Stomach (tissue), 8 donors: ENCODE measurements at regions not wholly inside any gene's neighbourhood (a gene's known extent, or its start where the extent isn't known, plus 50 kb on each side); places are given as distances from the start of the nearest gene placed in this dataset.

Source experiments
- DNase-seq, 2 donors: peaks; one replicate each; pipeline versions ENCODE4 v3.0.0 to v3.0.0-alpha.2; 2013 to 2019
- H3K27ac ChIP-seq, 5 donors: fragments of 200-600 bp in 4 of 5; sonication (generic) in 4 of 5; one replicate each; pipeline ENCODE4 v1.5.1; 2013 to 2019; ENCODE audit warnings: mild to moderate bottlenecking in 1 of 5, moderate library complexity in 1 of 5
- H3K27me3 ChIP-seq, 3 donors: fragments of 200-600 bp; sonication (generic); one replicate each; pipeline ENCODE4 v1.5.1; 2017 to 2019; ENCODE audit warnings: mixed run types in 1 of 3
- H3K36me3 ChIP-seq, 4 donors: fragments of 200-600 bp; sonication (generic); 1 replicate in 3 of 4; 2 replicates in 1 of 4; pipeline ENCODE4 v1.5.1; 2016 to 2019
- H3K4me1 ChIP-seq, 4 donors: fragments of 200-600 bp; sonication (generic); one replicate each; pipeline ENCODE4 v1.5.1; 2016 to 2019
- H3K4me3 ChIP-seq, 4 donors: fragments of 200-600 bp; sonication (generic) in 3 of 4; one replicate each; pipeline ENCODE4 v1.5.1; 2016 to 2019; ENCODE audit warnings: mild to moderate bottlenecking in 1 of 4
- H3K9me3 ChIP-seq, 4 donors: fragments of 200-600 bp; sonication (generic); one replicate each; pipeline ENCODE4 v1.5.1; 2016 to 2019
- EP300 ChIP-seq: sonication (generic); formaldehyde crosslinking; IDR thresholded peaks from one replicate; pipeline ENCODE4 v1.6.1; 2017; ENCODE audit warnings: antibody characterized with exemption
- POLR2A ChIP-seq, 4 donors: fragments of 450-650 bp; IDR thresholded peaks; one replicate each; pipeline ENCODE4 v1.6.1; 2016; ENCODE audit warnings: antibody characterized with exemption in 4 of 4, control low read depth in 2 of 4, mild to moderate bottlenecking in 1 of 4, moderate library complexity in 1 of 4
- POLR2AphosphoS5 ChIP-seq, 3 donors: sonication (generic); formaldehyde crosslinking; IDR thresholded peaks; one replicate each; pipeline ENCODE4 v1.6.1; 2016; ENCODE audit warnings: antibody characterized with exemption in 3 of 3
- WGBS, 5 donors: extraction: QIAGEN DNeasy Blood & Tissue Kit in 3 of 5; methylation state at CpG; one replicate each; pipeline versions ENCODE4 v1.1.5 to v1.1.7; 2013 to 2018; 5-methylcytosine and 5-hydroxymethylcytosine counted together
- intact Hi-C: fragments of 100-400 bp; cut with DNase I; formaldehyde crosslinking; loops from one replicate; pipeline ENCODE4 v1.15.1; 2023; ENCODE audit warnings: low total_unique reads
- TF ChIP-seq, protein P1 (sequence below), 7 experiments: fragments of 450-650 bp in 4 of 7; fragments of 200-600 bp in 3 of 7; sonication (generic) in 3 of 7; IDR thresholded peaks; one replicate each; pipeline ENCODE4 v1.5.1; 2016 to 2019; ENCODE audit warnings: antibody characterized with exemption in 7 of 7, control low read depth in 2 of 7, mild to moderate bottlenecking in 1 of 7
- donor health status: healthy with polysubstance abuse.
- donor health status: Bipolar disorder and iron deficiency.
- donor health status: healthy.

DNA sequence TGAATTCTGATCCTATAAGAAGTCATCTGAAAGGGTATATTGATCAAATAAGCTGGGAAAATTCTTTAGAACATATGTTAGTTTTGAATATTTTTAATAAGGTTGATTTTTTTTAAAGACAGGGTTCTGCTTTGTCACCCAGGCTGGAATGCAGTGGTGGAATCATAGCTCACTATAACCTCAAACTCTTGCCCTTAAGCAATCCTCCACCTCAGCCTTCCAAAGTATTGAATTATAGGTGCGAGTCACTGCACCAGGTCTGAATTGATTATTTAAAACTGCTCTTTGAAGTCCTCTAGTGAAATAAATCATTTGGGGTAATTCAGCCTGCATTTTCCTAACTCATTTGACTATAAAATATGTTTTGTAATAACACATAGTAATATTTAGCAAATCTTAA lies 812.3 kb downstream of the PDHA2 start:
- Histone ChIP-seq H3K27ac (no peak overlapping the region), H3K27me3 (no peaks in the 10 kb centered on the region), H3K9me3 (peaks cover 0 to 11% (median 0%) of the 10 kb centered on the region in 4 donors), H3K4me3 (no peak overlapping the region), H3K36me3 (no peaks in the 10 kb centered on the region), H3K4me1 (no peaks in the 10 kb centered on the region)
- WGBS, 5 donors = 77 to 93% (median 87%) methylated on average over 1 of the region's 1 CpG
- TF ChIP-seq EP300 (no peak), POLR2A (IDR thresholded peaks at IDR 0.05) (no peak), POLR2AphosphoS5 (IDR thresholded peaks at IDR 0.05) (no peak)
- intact Hi-C loops = no loop called here
- DNase-seq = no peak

GRCh38 chr4:96652821-96653220 lies 812.9 kb downstream of the PDHA2 start:
- Histone ChIP-seq H3K36me3 (no peaks in the 10 kb centered on the region), H3K4me1 (no peaks in the 10 kb centered on the region), H3K9me3 (peaks cover 0 to 11% (median 0%) of the 10 kb centered on the region in 4 donors), H3K4me3 (no peak overlapping the region), H3K27ac (no peak overlapping the region), H3K27me3 (no peaks in the 10 kb centered on the region)
- intact Hi-C loops = no loop called here
- DNase-seq = no peak
- 94 to 99% (median 96%) methylated on average over 7 of the region's 7 CpGs for WGBS, 5 donors
- TF ChIP-seq, protein P1, sequence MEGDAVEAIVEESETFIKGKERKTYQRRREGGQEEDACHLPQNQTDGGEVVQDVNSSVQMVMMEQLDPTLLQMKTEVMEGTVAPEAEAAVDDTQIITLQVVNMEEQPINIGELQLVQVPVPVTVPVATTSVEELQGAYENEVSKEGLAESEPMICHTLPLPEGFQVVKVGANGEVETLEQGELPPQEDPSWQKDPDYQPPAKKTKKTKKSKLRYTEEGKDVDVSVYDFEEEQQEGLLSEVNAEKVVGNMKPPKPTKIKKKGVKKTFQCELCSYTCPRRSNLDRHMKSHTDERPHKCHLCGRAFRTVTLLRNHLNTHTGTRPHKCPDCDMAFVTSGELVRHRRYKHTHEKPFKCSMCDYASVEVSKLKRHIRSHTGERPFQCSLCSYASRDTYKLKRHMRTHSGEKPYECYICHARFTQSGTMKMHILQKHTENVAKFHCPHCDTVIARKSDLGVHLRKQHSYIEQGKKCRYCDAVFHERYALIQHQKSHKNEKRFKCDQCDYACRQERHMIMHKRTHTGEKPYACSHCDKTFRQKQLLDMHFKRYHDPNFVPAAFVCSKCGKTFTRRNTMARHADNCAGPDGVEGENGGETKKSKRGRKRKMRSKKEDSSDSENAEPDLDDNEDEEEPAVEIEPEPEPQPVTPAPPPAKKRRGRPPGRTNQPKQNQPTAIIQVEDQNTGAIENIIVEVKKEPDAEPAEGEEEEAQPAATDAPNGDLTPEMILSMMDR (IDR thresholded peaks at IDR 0.05) = no peak
- no peak for TF ChIP-seq POLR2AphosphoS5 (IDR thresholded peaks at IDR 0.05)
- no peak for TF ChIP-seq EP300
- TF ChIP-seq POLR2A (IDR thresholded peaks at IDR 0.05) = no peak

- TF ChIP-seq, protein P1 (IDR thresholded peaks at IDR 0.05) = no peak
- TF ChIP-seq POLR2A (IDR thresholded peaks at IDR 0.05) (no peak), EP300 (no peak), POLR2AphosphoS5 (IDR thresholded peaks at IDR 0.05) (no peak)
- H3K4me1 ChIP-seq = no peaks in the 10 kb centered on the region
- WGBS, 5 donors = 90 to 96% (median 94%) methylated on average over 5 to 6 of the region's 6 CpGs
- intact Hi-C loops = no loop called here
- no peak for DNase-seq
- H3K27me3 ChIP-seq = no peaks in the 10 kb centered on the region
- H3K9me3 ChIP-seq = peaks cover 0 to 11% (median 0%) of the 10 kb centered on the region in 4 donors
- H3K4me3 ChIP-seq = no peak overlapping the region
- H3K36me3 ChIP-seq = no peaks in the 10 kb centered on the region
- H3K27ac ChIP-seq = no peak overlapping the region
Observed at GRCh38 chr4:96654045-96654444, 814.2 kb downstream of the PDHA2 start.

DNA sequence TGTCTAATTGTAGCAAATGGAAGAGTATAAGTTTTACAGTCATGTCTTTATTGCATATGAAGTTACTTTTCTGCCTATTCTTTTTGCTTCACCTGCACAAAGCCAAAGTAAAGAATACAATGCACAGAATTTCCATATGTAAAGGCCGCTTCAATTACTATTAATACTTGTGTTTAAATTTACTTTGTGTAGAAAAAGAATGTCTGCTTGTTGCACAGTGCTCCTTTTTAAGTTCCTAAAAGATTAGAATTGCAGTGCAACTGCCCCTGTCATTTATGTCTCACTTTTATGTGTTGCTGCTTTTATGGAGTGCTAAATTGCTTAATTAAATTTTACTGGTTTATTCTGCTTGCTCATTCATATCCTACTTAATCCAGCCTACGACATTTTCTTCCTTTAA lies 830.5 kb downstream of the PDHA2 start:
- DNase-seq = no peak
- Histone ChIP-seq H3K27me3 (no peaks in the 10 kb centered on the region), H3K27ac (no peak overlapping the region), H3K4me1 (no peaks in the 10 kb centered on the region), H3K4me3 (no peak overlapping the region), H3K36me3 (no peaks in the 10 kb centered on the region), H3K9me3 (no peaks in the 10 kb centered on the region)
- TF ChIP-seq, protein P1 (IDR thresholded peaks at IDR 0.05) = no peak
- no peak for TF ChIP-seq POLR2AphosphoS5 (IDR thresholded peaks at IDR 0.05)
- TF ChIP-seq EP300 = no peak
- TF ChIP-seq POLR2A (IDR thresholded peaks at IDR 0.05) = no peak
- 82 to 86% (median 83%) methylated on average over 2 of the region's 2 CpGs for WGBS, 5 donors
- intact Hi-C loops = no loop called here

GRCh38 chr4:96675416-96675815 lies 835.5 kb downstream of the PDHA2 start:
- Histone ChIP-seq H3K27ac (no peak overlapping the region), H3K4me1 (no peaks in the 10 kb centered on the region), H3K4me3 (no peak overlapping the region), H3K36me3 (no peaks in the 10 kb centered on the region), H3K27me3 (no peaks in the 10 kb centered on the region), H3K9me3 (no peaks in the 10 kb centered on the region)
- TF ChIP-seq EP300 = no peak
- no peak for TF ChIP-seq POLR2A (IDR thresholded peaks at IDR 0.05)
- TF ChIP-seq POLR2AphosphoS5 (IDR thresholded peaks at IDR 0.05) = no peak
- TF ChIP-seq, protein P1 (IDR thresholded peaks at IDR 0.05) = no peak
- whole genome bisulfite sequencing, 5 donors = 69 to 89% (median 80%) methylated on average over 1 of the region's 1 CpG
- DNase-seq = no peak
- intact Hi-C loops = no loop called here
